ENCODE measurements at regions not wholly inside any gene's neighbourhood (a gene's known extent, or its start where the extent isn't known, plus 50 kb on each side); places are given as distances from the start of the nearest gene placed in this dataset.

DNA sequence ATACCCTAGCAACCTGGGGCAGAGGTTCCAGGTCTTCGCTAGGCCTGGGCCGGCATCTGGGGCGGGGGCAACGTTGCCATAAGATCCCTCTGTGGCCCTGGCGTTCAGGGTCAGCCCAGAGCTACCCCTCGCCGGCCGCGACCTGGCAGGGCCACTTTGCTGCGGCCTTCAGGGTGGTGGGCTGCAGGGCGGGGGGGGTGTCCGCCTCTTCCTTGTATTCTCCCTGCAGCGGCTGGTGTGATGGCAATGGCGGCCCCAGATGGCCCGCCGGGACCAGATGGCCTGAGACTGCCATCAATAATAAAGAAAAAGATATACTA is 539.2 kb upstream of the POT1 start:
- Histone ChIP-seq H3K9me3 (no peaks in the 10 kb centered on the region), H3K36me3 (no peaks in the 10 kb centered on the region), H3K27ac (no peak overlapping the region), H3K4me1 (no peaks in the 10 kb centered on the region), H3K27me3 (no peaks in the 10 kb centered on the region), H3K4me3 (no peak overlapping the region)
- no peak for TF ChIP-seq CTCF (IDR thresholded peaks at IDR 0.05)
- no peak for TF ChIP-seq POLR2A (IDR thresholded peaks at IDR 0.05)
- DNase-seq = no peak

DNA sequence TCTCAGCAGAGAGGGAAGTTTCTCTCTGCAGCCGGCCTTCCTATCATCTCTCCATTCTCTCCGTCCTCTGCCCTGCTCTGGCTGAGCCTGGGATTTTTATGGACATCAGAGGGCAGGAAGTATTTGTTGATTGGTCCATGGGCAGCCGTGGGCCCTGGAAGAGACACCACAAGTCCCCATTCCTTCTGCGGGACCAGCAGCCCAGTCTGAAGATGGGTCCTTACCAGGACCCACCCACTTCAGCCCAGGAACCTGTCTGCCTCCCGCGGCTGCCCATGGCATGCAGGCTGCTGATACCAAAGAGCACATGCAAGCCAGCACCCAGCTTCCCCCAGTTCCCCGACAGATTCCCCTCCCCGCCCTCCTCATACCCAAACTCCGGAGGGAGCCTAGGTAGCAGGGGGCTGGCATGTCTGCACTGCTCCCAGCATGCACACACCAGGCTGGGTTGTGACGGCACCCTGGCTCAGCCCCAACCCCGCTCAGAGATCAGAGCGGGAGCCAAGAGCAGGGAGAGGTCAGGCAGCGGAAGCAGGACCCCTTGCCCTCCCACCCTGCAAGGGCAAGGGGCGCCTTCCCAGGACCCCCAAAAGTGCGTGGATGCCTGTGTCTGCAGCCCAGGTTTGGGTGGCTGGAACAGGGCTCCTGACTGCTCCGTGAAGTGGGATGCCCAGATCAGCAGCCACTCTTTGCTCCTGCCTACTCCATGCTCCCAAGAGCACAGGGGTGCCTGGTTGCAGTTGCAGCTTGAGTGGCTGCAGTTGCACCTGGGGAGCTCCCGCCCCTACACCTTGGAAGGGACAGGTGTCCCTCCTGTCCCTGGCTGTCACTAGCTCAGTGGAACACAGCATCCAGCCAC is 538.6 kb upstream of the POT1 start:
- H3K27me3 ChIP-seq = no peaks in the 10 kb centered on the region
- H3K27ac ChIP-seq = no peak overlapping the region
- no peaks in the 10 kb centered on the region for H3K36me3 ChIP-seq
- no peaks in the 10 kb centered on the region for H3K9me3 ChIP-seq
- no peak overlapping the region for H3K4me3 ChIP-seq
- DNase-seq = no peak
- no peaks in the 10 kb centered on the region for H3K4me1 ChIP-seq
- TF ChIP-seq POLR2A (IDR thresholded peaks at IDR 0.05) (no peak), CTCF (IDR thresholded peaks at IDR 0.05) (no peak)

- Histone ChIP-seq H3K27me3 (no peaks in the 10 kb centered on the region), H3K4me3 (no peak overlapping the region), H3K4me1 (no peaks in the 10 kb centered on the region), H3K27ac (no peak overlapping the region), H3K9me3 (no peaks in the 10 kb centered on the region), H3K36me3 (no peaks in the 10 kb centered on the region)
- no peak for DNase-seq
- no peak for TF ChIP-seq CTCF (IDR thresholded peaks at IDR 0.05)
- TF ChIP-seq POLR2A (IDR thresholded peaks at IDR 0.05) = no peak
Observed at GRCh38 chr7:125465527-125465926, 535.9 kb upstream of the POT1 start.

- H3K9me3 ChIP-seq = peaks cover 0 to 5% (median 0%) of the 10 kb centered on the region in 4 donors
- DNase-seq = no peak
- H3K4me1 ChIP-seq = no peaks in the 10 kb centered on the region
- TF ChIP-seq POLR2A (IDR thresholded peaks at IDR 0.05) = no peak
- TF ChIP-seq CTCF (IDR thresholded peaks at IDR 0.05) = no peak
- H3K27me3 ChIP-seq = no peaks in the 10 kb centered on the region
- H3K4me3 ChIP-seq = no peak overlapping the region
- no peak overlapping the region for H3K27ac ChIP-seq
- no peaks in the 10 kb centered on the region for H3K36me3 ChIP-seq
Observed at GRCh38 chr7:125462615-125463014, 533.0 kb upstream of the POT1 start.

DNA sequence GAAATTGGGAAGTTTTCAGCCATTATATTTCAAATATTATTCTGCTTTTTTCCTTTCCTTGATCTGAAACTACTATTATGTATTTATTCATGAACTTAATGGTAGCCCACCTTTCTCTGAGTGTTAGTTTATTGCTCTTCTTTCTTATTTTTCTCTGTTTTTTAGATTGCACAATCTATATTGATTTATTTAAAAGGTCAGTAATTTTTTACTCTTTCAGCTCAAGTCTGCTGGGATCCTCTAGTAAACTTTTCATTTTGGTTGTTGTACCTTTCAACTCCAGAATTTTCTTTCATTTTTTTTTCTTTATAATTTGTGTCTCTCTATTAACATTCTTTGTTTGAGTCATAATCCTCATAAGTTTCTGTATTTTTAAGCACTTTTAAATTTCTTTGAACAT is 529.4 kb upstream of the POT1 start:
- Histone ChIP-seq H3K27me3 (no peaks in the 10 kb centered on the region), H3K27ac (no peak overlapping the region), H3K4me3 (no peak overlapping the region), H3K9me3 (peaks cover 0 to 5% (median 0%) of the 10 kb centered on the region in 4 donors), H3K4me1 (no peaks in the 10 kb centered on the region), H3K36me3 (no peaks in the 10 kb centered on the region)
- TF ChIP-seq POLR2A (IDR thresholded peaks at IDR 0.05) (no peak), CTCF (IDR thresholded peaks at IDR 0.05) (no peak)
- DNase-seq = no peak
